Head of caudate nucleus (tissue), 42 donors: ENCODE measurements at regions not wholly inside any gene's neighbourhood (a gene's known extent, or its start where the extent isn't known, plus 50 kb on each side); places are given as distances from the start of the nearest gene placed in this dataset.
"Not testable (repeated sequence)": the region's sequence is repeated elsewhere in the genome, so short reads cannot be mapped to it uniquely, and the experiment has no call there.

Source experiments
- DNase-seq, 42 donors: peaks; one replicate each; pipeline versions ENCODE4 v3.0.0 to v3.0.0-alpha.2; 2020 to 2021; ENCODE audit warnings: mixed read lengths in 7 of 42
- intact Hi-C: fragments of 100-400 bp; cut with DNase I; formaldehyde crosslinking; loops from one replicate; pipeline ENCODE4 v1.15.0; 2022

- intact Hi-C loops = no loop called here
- peak in 38 of 42 donors; percentile 23 to 83 (median 55) for DNase-seq
Measured at GRCh38 chr6:167549213-167549612, 224.3 kb downstream of the TTLL2 start.

GRCh38 chr6:167550941-167551627, 226.2 kb downstream of the TTLL2 start:
- peak; percentile 65 to 91 (median 82) for DNase-seq
- intact Hi-C loops = no loop called here

GRCh38 chr6:167551628-167552257, 226.9 kb downstream of the TTLL2 start:
- intact Hi-C loops = no loop called here
- no peak for DNase-seq

GRCh38 chr6:167552258-167552630, 227.4 kb downstream of the TTLL2 start:
- intact Hi-C loops = no loop called here
- DNase-seq = peak in 2 of 42 donors; percentile 0 to 13

- intact Hi-C loops = no loop called here
- peak in 1 of 42 donors; percentile 1 for DNase-seq
Measured at GRCh38 chr6:167552961-167553735, 228.3 kb downstream of the TTLL2 start.

- intact Hi-C loops = no loop called here
- peak in 1 of 42 donors; percentile 3 for DNase-seq
Measured at GRCh38 chr6:167553736-167554119, 228.8 kb downstream of the TTLL2 start.

- intact Hi-C loops = no loop called here
- peak in 1 of 42 donors; percentile 8 for DNase-seq
Measured at GRCh38 chr6:167554854-167555253, 230.0 kb downstream of the TTLL2 start.

- intact Hi-C loops = no loop called here
- DNase-seq = no peak
Measured at GRCh38 chr6:167555836-167556235, 230.9 kb downstream of the TTLL2 start.

GRCh38 chr6:167557675-167558074, 232.8 kb downstream of the TTLL2 start:
- intact Hi-C loops = no loop called here
- no peak for DNase-seq

- DNase-seq = peak in 23 of 42 donors; percentile 32 to 78 (median 49)
- intact Hi-C loops = no loop called here
Measured at GRCh38 chr6:167558246-167559177, 233.6 kb downstream of the TTLL2 start.

- intact Hi-C loops = no loop called here
- DNase-seq = peak in 2 of 42 donors; percentile 6 to 18
Measured at GRCh38 chr6:167559675-167560479, 235.0 kb downstream of the TTLL2 start.

- peak in 2 of 42 donors; percentile 4 to 20 for DNase-seq
- intact Hi-C loops = no loop called here
Measured at GRCh38 chr6:167560673-167561569, 236.0 kb downstream of the TTLL2 start.

GRCh38 chr6:167562862-167563261, 238.0 kb downstream of the TTLL2 start:
- DNase-seq, intact Hi-C loops: not testable (repeated sequence)

- DNase-seq = peak in 4 of 42 donors; percentile 1 to 23 (median 6)
- intact Hi-C loops = no loop called here
Measured at GRCh38 chr6:167564416-167565250, 239.7 kb downstream of the TTLL2 start.

GRCh38 chr6:167565388-167565787, 240.5 kb downstream of the TTLL2 start:
- intact Hi-C loops = no loop called here

More at GRCh38 chr6:167565388-167565787, 240.5 kb downstream of the TTLL2 start:
- DNase-seq = peak in 9 of 42 donors; percentile 0 to 42 (median 15)
